ENCODE measurements at regions not wholly inside any gene's neighbourhood (a gene's known extent, or its start where the extent isn't known, plus 50 kb on each side); places are given as distances from the start of the nearest gene placed in this dataset.

- TF ChIP-seq POLR2AphosphoS5 (IDR thresholded peaks at IDR 0.05; ENCODE audit: low read depth, low read length) (no peak), SIN3A (IDR thresholded peaks at IDR 0.05; ENCODE audit: borderline replicate concordance, insufficient read depth, low read length) (no peak), TAF1 (IDR thresholded peaks at IDR 0.05; ENCODE audit: borderline replicate concordance, insufficient read depth, low read length) (no peak)
Observed at GRCh38 chr5:61905613-61906012, 400.4 kb upstream of the KIF2A start.

All from PFSK-1 (cell line).